CD4-positive, CD25-positive, alpha-beta regulatory T cell (primary cell): ENCODE measurements at regions not wholly inside any gene's neighbourhood (a gene's known extent, or its start where the extent isn't known, plus 50 kb on each side); places are given as distances from the start of the nearest gene placed in this dataset.
A peak's percentile ranks its signal among the peaks of the same experiment; 100 is the strongest.
"Not testable (repeated sequence)": the region's sequence is repeated elsewhere in the genome, so short reads cannot be mapped to it uniquely, and the experiment has no call there.

Experiments
- ATAC-seq, 2 donors: fragments of 150-1000 bp; cut with Tn5 transposase; one replicate each; pipeline ENCODE4 v1.10.0; 2021; ENCODE audit warnings: low read depth in 2 of 2, moderate number of reproducible peaks in 2 of 2, moderate library complexity in 1 of 2
- DNase-seq, 3 donors: peaks; one replicate each; pipeline versions ENCODE4 v3.0.0 to v3.0.0-alpha.2; 2012 to 2022; ENCODE audit warnings: mixed read lengths in 1 of 3
- H3K27ac ChIP-seq: one replicate; pipeline ENCODE4 v1.7.0; 2013; ENCODE audit warnings: mild to moderate bottlenecking, low read length; ENCODE audit not compliant: insufficient read depth, poor library complexity, severe bottlenecking
- H3K27me3 ChIP-seq: one replicate; pipeline ENCODE4 v1.7.0; 2013; ENCODE audit warnings: low read length; ENCODE audit not compliant: control insufficient read depth, insufficient read depth
- H3K36me3 ChIP-seq: one replicate; pipeline ENCODE4 v1.7.0; 2013; ENCODE audit warnings: mild to moderate bottlenecking, low read length, moderate library complexity; ENCODE audit not compliant: control insufficient read depth, insufficient read depth
- H3K4me1 ChIP-seq: 2 replicates; pipeline ENCODE4 v1.7.0; 2013; ENCODE audit warnings: mild to moderate bottlenecking, low read length; ENCODE audit not compliant: insufficient read depth, control insufficient read depth, poor library complexity, severe bottlenecking
- H3K4me3 ChIP-seq: one replicate; pipeline ENCODE4 v1.7.0; 2013; ENCODE audit warnings: low read depth, mild to moderate bottlenecking, low read length, moderate library complexity
- H3K9me3 ChIP-seq, 2 experiments: 1 replicate in 1 of 2; 2 replicates in 1 of 2; pipeline ENCODE4 v1.7.0; 2013; ENCODE audit warnings: low read length in 2 of 2, mild to moderate bottlenecking in 1 of 2, moderate library complexity in 1 of 2; ENCODE audit not compliant: control insufficient read depth in 2 of 2
- H3K27ac Mint-ChIP-seq, 3 donors: one replicate each; pipeline ENCODE4 v1.8.0; 2020 to 2022; ENCODE audit warnings: mild to moderate bottlenecking in 3 of 3, mixed read lengths in 3 of 3, moderate library complexity in 2 of 3
- H3K27me3 Mint-ChIP-seq: one replicate; pipeline ENCODE4 v1.8.0; 2022; ENCODE audit warnings: mild to moderate bottlenecking, mixed read lengths
- H3K36me3 Mint-ChIP-seq: one replicate; pipeline ENCODE4 v1.8.0; 2020; ENCODE audit warnings: mixed read lengths
- H3K4me1 Mint-ChIP-seq, 4 donors: one replicate each; pipeline ENCODE4 v1.8.0; 2020 to 2022; ENCODE audit warnings: mixed read lengths in 4 of 4, mild to moderate bottlenecking in 1 of 4
- H3K4me3 Mint-ChIP-seq, 4 donors: one replicate each; pipeline ENCODE4 v1.8.0; 2020 to 2022; ENCODE audit warnings: mild to moderate bottlenecking in 4 of 4, mixed read lengths in 4 of 4, moderate library complexity in 3 of 4
- H3K9me3 Mint-ChIP-seq, 7 donors: one replicate each; pipeline ENCODE4 v1.8.0; 2020 to 2022; ENCODE audit warnings: mixed read lengths in 7 of 7, mild to moderate bottlenecking in 3 of 7, moderate library complexity in 2 of 7

- not testable (repeated sequence) for H3K9me3 ChIP-seq, H3K27me3 ChIP-seq, H3K4me1 Mint-ChIP-seq, H3K4me1 ChIP-seq, H3K36me3 Mint-ChIP-seq, H3K27ac ChIP-seq, H3K9me3 Mint-ChIP-seq, H3K36me3 ChIP-seq, H3K27me3 Mint-ChIP-seq
- ATAC-seq (peak; percentile 90 to 92), DNase-seq (peak in 2 of 3 donors; percentile 61)
- peak overlapping the region; percentile 67 to 83 (median 67) for H3K27ac Mint-ChIP-seq
- H3K4me3 ChIP-seq = peak overlapping the region; percentile 43
- peak overlapping the region; percentile 56 to 74 (median 67) for H3K4me3 Mint-ChIP-seq
These were observed 53.3 kb downstream of the FOXD4L1 start for GRCh38 chr2:113551637-113552318.

GRCh38 chr2:113559820-113560219 is 61.4 kb downstream of the FOXD4L1 start:
- H3K36me3 ChIP-seq, ATAC-seq, H3K9me3 ChIP-seq, H3K36me3 Mint-ChIP-seq, H3K4me3 Mint-ChIP-seq, H3K9me3 Mint-ChIP-seq, H3K27me3 Mint-ChIP-seq, H3K27me3 ChIP-seq, H3K4me1 Mint-ChIP-seq, DNase-seq, H3K4me3 ChIP-seq, H3K27ac Mint-ChIP-seq, H3K4me1 ChIP-seq, H3K27ac ChIP-seq: not testable (repeated sequence)

- not testable (repeated sequence) for ATAC-seq
These were observed 64.2 kb downstream of the FOXD4L1 start for GRCh38 chr2:113562662-113563061.

GRCh38 chr2:113566674-113567480 is 60.2 kb upstream of the RABL2A start:
- not testable (repeated sequence) for H3K4me1 ChIP-seq, ATAC-seq, H3K27me3 Mint-ChIP-seq, H3K4me1 Mint-ChIP-seq, H3K27ac ChIP-seq, H3K9me3 Mint-ChIP-seq, H3K27ac Mint-ChIP-seq, H3K4me3 Mint-ChIP-seq, H3K4me3 ChIP-seq, H3K36me3 Mint-ChIP-seq, H3K27me3 ChIP-seq, H3K9me3 ChIP-seq, H3K36me3 ChIP-seq, DNase-seq

More at GRCh38 chr2:113562662-113563061, 64.2 kb downstream of the FOXD4L1 start:
- not testable (repeated sequence) for H3K4me1 ChIP-seq, H3K4me1 Mint-ChIP-seq, DNase-seq, H3K27ac ChIP-seq, H3K27ac Mint-ChIP-seq, H3K4me3 Mint-ChIP-seq, H3K27me3 ChIP-seq, H3K4me3 ChIP-seq, H3K9me3 ChIP-seq, H3K9me3 Mint-ChIP-seq, H3K36me3 Mint-ChIP-seq, H3K36me3 ChIP-seq, H3K27me3 Mint-ChIP-seq

GRCh38 chr2:113567481-113567849 is 59.6 kb upstream of the RABL2A start:
- DNase-seq, H3K4me1 ChIP-seq, H3K27ac Mint-ChIP-seq, H3K9me3 Mint-ChIP-seq, H3K27ac ChIP-seq, H3K27me3 Mint-ChIP-seq, H3K4me3 ChIP-seq, H3K27me3 ChIP-seq, H3K36me3 Mint-ChIP-seq, H3K4me1 Mint-ChIP-seq, ATAC-seq, H3K36me3 ChIP-seq, H3K9me3 ChIP-seq, H3K4me3 Mint-ChIP-seq: not testable (repeated sequence)

GRCh38 chr2:113568231-113568630 is 58.8 kb upstream of the RABL2A start:
- ATAC-seq, H3K4me3 Mint-ChIP-seq: not testable (repeated sequence)

GRCh38 chr2:113570082-113570481 is 57.0 kb upstream of the RABL2A start:
- H3K9me3 Mint-ChIP-seq = not testable (repeated sequence)

More at GRCh38 chr2:113568231-113568630, 58.8 kb upstream of the RABL2A start:
- H3K36me3 ChIP-seq, H3K27ac ChIP-seq, H3K4me1 ChIP-seq, H3K4me3 ChIP-seq, H3K27me3 ChIP-seq, H3K9me3 ChIP-seq, H3K27ac Mint-ChIP-seq, DNase-seq, H3K27me3 Mint-ChIP-seq, H3K36me3 Mint-ChIP-seq, H3K9me3 Mint-ChIP-seq, H3K4me1 Mint-ChIP-seq: not testable (repeated sequence)

GRCh38 chr2:113570509-113571009 is 56.5 kb upstream of the RABL2A start:
- H3K27ac Mint-ChIP-seq, H3K9me3 ChIP-seq, H3K4me3 Mint-ChIP-seq, H3K27ac ChIP-seq, H3K4me1 Mint-ChIP-seq, H3K4me3 ChIP-seq, H3K9me3 Mint-ChIP-seq, DNase-seq, ATAC-seq, H3K36me3 ChIP-seq, H3K36me3 Mint-ChIP-seq, H3K27me3 ChIP-seq, H3K27me3 Mint-ChIP-seq, H3K4me1 ChIP-seq: not testable (repeated sequence)

More at GRCh38 chr2:113570082-113570481, 57.0 kb upstream of the RABL2A start:
- H3K9me3 ChIP-seq, H3K4me1 Mint-ChIP-seq, DNase-seq, H3K4me1 ChIP-seq, H3K27me3 ChIP-seq, ATAC-seq, H3K36me3 Mint-ChIP-seq, H3K4me3 ChIP-seq, H3K27me3 Mint-ChIP-seq, H3K36me3 ChIP-seq, H3K27ac Mint-ChIP-seq, H3K4me3 Mint-ChIP-seq, H3K27ac ChIP-seq: not testable (repeated sequence)
